HG02623 (cell line): ENCODE measurements at regions not wholly inside any gene's neighbourhood (a gene's known extent, or its start where the extent isn't known, plus 50 kb on each side); places are given as distances from the start of the nearest gene placed in this dataset.
"Not testable (repeated sequence)": the region's sequence is repeated elsewhere in the genome, so short reads cannot be mapped to it uniquely, and the experiment has no call there.

Source experiments
- ATAC-seq: cut with Tn5 transposase; IDR thresholded peaks from one replicate; pipeline ENCODE4 v1.9.1; 2021; ENCODE audit warnings: moderate library complexity; ENCODE audit not compliant: unreplicated experiment

DNA sequence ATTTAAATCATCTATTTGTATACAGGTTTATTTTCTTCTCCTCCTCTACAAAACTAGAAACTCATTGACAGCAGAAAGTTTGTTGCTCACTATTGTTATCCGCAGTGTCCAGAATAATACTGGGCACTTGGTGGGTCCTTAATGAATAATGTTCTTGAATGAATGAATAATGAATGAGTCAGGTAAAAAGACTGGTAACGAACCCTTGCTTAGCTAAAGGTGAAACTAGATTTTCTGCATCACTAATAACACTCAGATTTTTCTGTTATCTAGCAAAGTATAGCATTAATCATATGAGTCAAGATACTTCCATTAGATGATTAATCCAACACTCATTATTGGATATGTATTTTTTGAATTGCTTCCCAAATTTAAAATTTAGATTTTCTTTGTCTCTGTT, 953.2 kb downstream of the SORCS3 start:
- ATAC-seq = no peak

DNA sequence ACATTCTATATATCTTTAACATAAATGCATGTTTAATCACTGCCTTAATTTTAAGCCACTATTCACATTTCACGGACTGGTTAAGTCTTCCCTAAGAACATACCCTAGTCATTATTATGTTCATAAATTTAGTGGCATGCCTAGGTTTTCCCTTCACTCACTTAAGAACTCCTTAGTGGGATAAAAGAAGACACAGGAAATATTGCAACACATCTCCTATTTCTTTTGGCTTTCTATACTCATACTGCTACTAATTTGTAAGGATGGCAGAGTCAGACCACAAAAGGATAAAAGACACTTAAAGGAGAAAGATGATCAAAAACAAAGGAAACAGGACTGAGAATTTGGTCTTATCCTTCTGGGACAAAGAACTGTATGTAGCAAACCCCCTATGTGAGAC, 951.4 kb downstream of the SORCS3 start:
- ATAC-seq = no peak

GRCh38 chr10:105586451-105587098, 945.5 kb downstream of the SORCS3 start:
- ATAC-seq = no peak

- ATAC-seq = no peak
These were observed 944.7 kb downstream of the SORCS3 start for GRCh38 chr10:105585753-105586152.

DNA sequence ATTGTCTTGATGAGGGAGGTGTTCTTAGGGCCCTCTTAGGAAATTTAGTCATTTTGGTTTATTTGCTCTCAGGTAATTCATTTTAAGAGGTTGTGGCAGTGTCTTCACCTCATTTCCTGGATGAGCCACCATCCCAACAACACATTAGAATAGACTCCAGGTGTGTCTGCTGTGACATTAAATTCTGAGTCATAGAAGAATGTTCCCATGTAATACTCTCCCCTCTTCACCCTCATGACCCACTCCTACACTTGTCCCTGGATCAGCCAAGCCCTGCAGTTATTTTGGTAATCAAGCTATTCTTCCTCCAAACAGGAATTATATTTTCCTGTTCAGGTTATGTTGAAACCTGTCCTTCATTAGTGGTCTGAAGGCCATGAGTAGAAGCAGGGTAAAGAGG, 944.1 kb downstream of the SORCS3 start:
- ATAC-seq = no peak

GRCh38 chr10:105579112-105579511, 938.0 kb downstream of the SORCS3 start:
- no peak for ATAC-seq

DNA sequence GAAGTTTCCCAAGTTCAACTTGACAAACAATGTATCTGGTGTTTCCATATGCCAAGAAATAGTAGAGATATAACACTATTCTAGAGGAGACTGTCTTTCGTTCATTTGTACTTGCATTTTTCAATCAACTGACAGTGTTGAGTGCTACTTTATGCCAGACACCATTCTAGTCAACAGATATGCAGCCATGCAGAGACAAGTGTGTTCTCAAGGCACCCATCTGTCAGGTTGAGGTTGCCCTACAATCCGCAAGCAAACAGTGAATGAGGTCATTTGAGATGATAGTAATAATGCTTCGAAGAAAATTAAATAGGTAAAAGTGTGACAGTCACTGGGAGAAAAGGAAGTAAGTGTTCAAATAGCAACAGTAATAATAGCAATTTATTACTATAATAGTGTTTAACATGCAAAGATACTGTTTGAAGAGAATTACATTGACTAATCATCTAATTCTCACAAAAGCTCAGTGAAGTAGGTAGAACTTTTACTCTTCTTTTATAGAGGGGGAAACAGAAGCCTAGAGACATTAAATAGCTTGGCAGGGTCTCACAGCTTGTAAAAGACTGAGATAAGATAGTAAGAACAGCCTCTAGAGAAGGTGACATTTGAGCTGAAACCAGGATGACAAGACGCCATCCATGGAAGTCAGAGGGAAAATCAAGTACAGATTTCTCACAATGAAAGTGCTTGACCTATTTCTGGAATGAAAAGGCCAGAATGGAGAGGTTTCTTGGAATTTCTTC, 936.9 kb downstream of the SORCS3 start:
- no peak for ATAC-seq

DNA sequence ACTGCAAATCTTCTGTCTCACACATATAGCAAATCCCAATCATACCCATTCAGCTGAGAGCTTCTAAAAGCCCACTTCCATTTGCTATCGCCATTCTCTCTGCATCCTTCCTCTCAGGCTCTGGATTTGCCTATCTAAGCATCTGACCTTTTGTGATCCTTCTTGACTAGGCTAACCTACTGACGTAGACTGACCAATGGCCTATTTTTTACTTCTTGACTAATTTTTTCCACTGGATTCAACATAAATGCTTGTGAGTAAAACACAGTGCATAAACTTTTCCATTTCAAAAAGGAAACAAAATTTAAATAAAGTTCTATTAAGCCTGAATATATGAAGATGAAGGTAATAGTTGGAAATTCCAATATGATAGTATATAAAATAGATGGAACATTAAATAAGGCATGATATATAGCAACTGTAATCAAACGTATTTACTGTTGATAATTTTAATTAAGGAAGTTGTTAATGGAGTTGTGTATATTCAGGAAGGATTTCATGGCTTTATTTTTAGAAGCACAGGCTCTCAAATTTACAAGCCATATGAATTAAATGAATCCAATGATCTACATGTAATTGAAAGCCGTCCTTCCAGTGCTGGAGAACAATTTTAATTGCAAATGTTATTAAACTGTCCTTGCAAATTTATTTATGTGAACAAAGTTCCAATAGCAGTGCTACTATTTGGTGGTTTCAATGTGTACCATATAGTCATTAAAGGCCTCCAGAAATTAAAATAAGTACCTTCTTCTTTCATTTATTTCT, 918.4 kb downstream of the SORCS3 start:
- ATAC-seq = no peak

GRCh38 chr10:105550453-105550852, 909.4 kb downstream of the SORCS3 start:
- not testable (repeated sequence) for ATAC-seq

- ATAC-seq = no peak
These were observed 908.6 kb downstream of the SORCS3 start for GRCh38 chr10:105549731-105550130.

DNA sequence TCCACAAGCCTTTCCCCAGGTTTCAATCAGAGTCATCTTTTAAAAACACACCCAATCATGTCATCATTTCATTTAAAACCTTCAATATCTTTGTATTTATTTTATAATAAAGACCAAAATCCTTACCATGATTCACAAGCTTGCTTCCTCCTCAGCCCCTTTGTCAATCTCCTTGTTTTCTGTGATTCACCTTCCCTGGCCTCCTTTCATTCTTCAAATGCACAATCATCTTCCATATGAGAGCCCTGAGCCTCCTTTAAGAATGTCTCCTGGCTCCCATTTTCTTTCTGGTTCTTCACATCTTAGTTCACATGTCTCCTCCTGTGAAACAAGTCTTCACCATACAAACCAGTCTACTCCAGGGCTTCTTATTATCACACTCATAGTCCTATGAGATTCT, 904.0 kb downstream of the SORCS3 start:
- ATAC-seq = no peak

GRCh38 chr10:105540381-105540780, 899.3 kb downstream of the SORCS3 start:
- no peak for ATAC-seq

DNA sequence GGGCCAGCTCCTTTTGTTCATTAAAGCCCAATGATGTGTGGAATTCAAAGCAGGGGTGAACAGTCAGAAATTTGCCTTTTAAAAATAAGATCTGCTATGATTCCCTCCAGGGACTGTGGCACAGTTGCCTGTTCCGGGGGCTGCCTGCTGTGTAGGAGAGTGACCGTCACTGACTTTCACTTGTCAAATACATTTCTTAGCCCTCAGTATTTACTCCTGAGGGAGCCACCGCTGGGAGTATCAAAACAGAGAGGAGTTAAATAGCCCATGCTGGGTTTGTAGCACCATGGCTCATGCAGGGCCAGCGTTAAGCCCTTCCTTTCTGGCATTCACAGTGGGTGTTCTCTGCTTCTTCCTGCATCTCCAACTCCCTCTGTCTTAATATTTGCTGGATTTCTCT, 897.8 kb downstream of the SORCS3 start:
- no peak for ATAC-seq

- no peak for ATAC-seq
These were observed 894.4 kb downstream of the SORCS3 start for GRCh38 chr10:105535478-105535877.

DNA sequence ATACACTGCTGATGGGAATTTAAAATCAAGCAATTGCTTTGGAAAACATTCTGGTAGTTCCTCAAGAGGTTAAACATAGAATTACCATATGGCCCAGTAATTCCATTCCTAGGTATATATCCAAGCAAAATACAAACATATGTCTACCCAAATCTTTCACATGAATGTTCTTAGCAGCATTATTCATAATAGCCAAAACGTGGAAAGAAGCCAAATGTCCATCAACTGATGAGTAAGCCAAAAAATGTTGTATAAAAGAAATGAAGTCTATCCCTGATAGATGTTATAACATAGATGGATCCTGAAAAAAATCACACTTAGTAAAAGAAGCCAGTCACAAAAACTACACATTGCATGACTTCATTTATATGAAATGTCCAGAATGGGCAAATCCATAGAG, 893.0 kb downstream of the SORCS3 start:
- no peak for ATAC-seq

- no peak for ATAC-seq
These were observed 875.4 kb downstream of the SORCS3 start for GRCh38 chr10:105516511-105516910.

GRCh38 chr10:105514106-105514505, 873.0 kb downstream of the SORCS3 start:
- no peak for ATAC-seq

DNA sequence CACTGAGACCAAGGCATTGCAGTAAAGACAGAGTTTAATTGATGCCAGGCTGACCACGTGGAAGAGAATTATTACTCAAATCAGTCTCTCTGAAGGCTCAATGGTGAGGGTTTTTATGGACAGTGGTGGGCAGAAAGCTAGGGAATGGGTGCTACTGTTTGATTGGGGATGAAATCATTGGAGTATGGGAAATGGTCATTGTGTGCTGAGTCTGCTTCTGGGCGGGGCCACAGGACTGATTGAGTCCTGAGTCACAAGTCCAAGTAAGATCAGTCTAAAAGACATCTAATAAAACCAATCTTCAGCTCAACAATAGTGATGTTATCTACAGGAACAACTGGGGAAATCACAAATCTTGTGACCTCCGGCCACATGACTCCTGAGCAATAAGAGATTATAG, 868.4 kb downstream of the SORCS3 start:
- no peak for ATAC-seq

- ATAC-seq = no peak
These were observed 865.2 kb downstream of the SORCS3 start for GRCh38 chr10:105506262-105506661.

- ATAC-seq = no peak
These were observed 862.6 kb downstream of the SORCS3 start for GRCh38 chr10:105503714-105504113.

DNA sequence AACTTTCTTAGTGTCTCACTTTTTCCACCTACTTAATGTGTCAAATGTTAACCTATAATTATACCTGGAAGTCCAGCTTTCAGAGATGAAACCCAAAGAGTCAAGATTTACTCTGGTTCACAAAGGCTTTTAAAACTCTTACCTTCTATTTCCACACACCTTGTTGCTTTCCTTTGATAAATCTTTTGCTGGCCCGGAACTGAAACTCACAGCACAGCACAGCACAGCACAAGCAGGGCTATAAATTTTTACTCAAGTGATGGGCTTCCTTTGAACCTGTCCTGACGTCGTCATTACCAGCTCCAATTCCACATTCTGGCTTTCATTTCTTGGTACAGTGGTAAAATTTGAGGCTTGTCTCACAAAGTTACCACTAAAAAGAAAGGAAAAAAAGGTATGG, 861.0 kb downstream of the SORCS3 start:
- no peak for ATAC-seq

- no peak for ATAC-seq
These were observed 853.9 kb downstream of the SORCS3 start for GRCh38 chr10:105494944-105495343.
